Neural cell (in vitro differentiated cells): ENCODE measurements at regions not wholly inside any gene's neighbourhood (a gene's known extent, or its start where the extent isn't known, plus 50 kb on each side); places are given as distances from the start of the nearest gene placed in this dataset.

Experiments
- H2AFZ ChIP-seq: fragments of 200-600, 300-800 bp; sonication (generic), shearing (Covaris generic); 2 replicates; pipeline ENCODE4 v1.6.0; 2014; ENCODE audit warnings: low read depth, mild to moderate bottlenecking, antibody characterized with exemption, low read length, moderate library complexity
- H3F3A ChIP-seq: fragments of 200-600 bp; shearing (Covaris generic); 2 replicates; pipeline ENCODE4 v1.6.1; 2016; ENCODE audit warnings: mild to moderate bottlenecking, moderate library complexity, mixed read lengths, antibody characterized with exemption, low read length; ENCODE audit not compliant: insufficient read depth, poor library complexity, severe bottlenecking
- H3K27ac ChIP-seq: fragments of 200-600, 300-800 bp; sonication (generic), shearing (Covaris generic); 2 replicates; pipeline ENCODE4 v1.5.1; 2014; ENCODE audit warnings: mild to moderate bottlenecking, low read length, moderate library complexity
- H3K27me3 ChIP-seq: fragments of 300-800, 200-600 bp; sonication (generic), shearing (Covaris generic); 2 replicates; pipeline ENCODE4 v1.6.0; 2014; ENCODE audit warnings: mild to moderate bottlenecking, low read depth, low read length, moderate library complexity; ENCODE audit not compliant: insufficient read depth
- H3K36me3 ChIP-seq: fragments of 300-800, 200-600 bp; sonication (generic), shearing (Covaris generic); 2 replicates; pipeline ENCODE4 v1.5.1; 2014; ENCODE audit warnings: mild to moderate bottlenecking, antibody characterized with exemption, low read length, moderate library complexity; ENCODE audit not compliant: insufficient read depth
- H3K4me2 ChIP-seq: fragments of 300-800, 200-600 bp; sonication (generic), shearing (Covaris generic); 2 replicates; pipeline ENCODE4 v1.6.0; 2014; ENCODE audit warnings: mild to moderate bottlenecking, low read length
- H3K4me3 ChIP-seq: fragments of 300-800, 200-600 bp; sonication (generic), shearing (Covaris generic); 2 replicates; pipeline ENCODE4 v1.5.1; 2014; ENCODE audit warnings: mild to moderate bottlenecking, low read length, moderate library complexity
- H3K79me2 ChIP-seq: fragments of 200-600 bp; shearing (Covaris generic); replicated peaks from 2 replicates; pipeline ENCODE4 v1.6.0; 2014; ENCODE audit warnings: mild to moderate bottlenecking, low read length, moderate library complexity; ENCODE audit not compliant: insufficient read depth
- H3K9ac ChIP-seq: fragments of 300-800, 200-600 bp; sonication (generic), shearing (Covaris generic); 2 replicates; pipeline ENCODE4 v1.6.1; 2016; ENCODE audit warnings: mild to moderate bottlenecking, low read length, mixed read lengths
- H3K9me2 ChIP-seq: fragments of 200-600 bp; shearing (Covaris generic); 2 replicates; pipeline ENCODE4 v1.6.1; 2016; ENCODE audit warnings: mild to moderate bottlenecking, low read length, mixed read lengths; ENCODE audit not compliant: insufficient read depth
- H3K9me3 ChIP-seq: fragments of 200-600, 300-800 bp; sonication (generic), shearing (Covaris generic); 2 replicates; pipeline ENCODE4 v1.6.1; 2016; ENCODE audit warnings: mild to moderate bottlenecking, mixed run types, low read length, moderate library complexity, mixed read lengths
- H4K20me1 ChIP-seq: fragments of 200-600 bp; shearing (Covaris generic); 2 replicates; pipeline ENCODE4 v1.6.1; 2016; ENCODE audit warnings: mild to moderate bottlenecking, mixed run types; ENCODE audit not compliant: insufficient read depth
- EP300 ChIP-seq: fragments of 450-650 bp; conservative IDR thresholded peaks from 2 replicates; pipeline ENCODE4 v1.6.1; 2014; ENCODE audit warnings: antibody characterized with exemption, mild to moderate bottlenecking, moderate library complexity; ENCODE audit not compliant: poor library complexity, severe bottlenecking
- EZH2 ChIP-seq: fragments of 200-600, 300-800 bp; shearing (Covaris generic), sonication (generic); IDR thresholded peaks from 2 replicates; pipeline ENCODE4 v1.6.1; 2014; ENCODE audit warnings: antibody characterized with exemption, low read length, borderline replicate concordance, mild to moderate bottlenecking; ENCODE audit not compliant: insufficient read depth, poor library complexity, severe bottlenecking
- MXI1 ChIP-seq: fragments of 450-650 bp; conservative IDR thresholded peaks from 2 replicates; pipeline ENCODE4 v1.6.1; 2014; ENCODE audit warnings: antibody characterized with exemption, mild to moderate bottlenecking; ENCODE audit not compliant: poor library complexity, severe bottlenecking
- POLR2AphosphoS5 ChIP-seq: IDR thresholded peaks from 2 replicates; pipeline ENCODE4 v1.6.1; 2012
- RAD21 ChIP-seq: fragments of 450-650 bp; conservative IDR thresholded peaks from 2 replicates; pipeline ENCODE4 v1.6.1; 2014; ENCODE audit warnings: antibody characterized with exemption, mild to moderate bottlenecking, moderate library complexity
- REST ChIP-seq: IDR thresholded peaks from 2 replicates; pipeline ENCODE4 v1.6.1; 2012; ENCODE audit warnings: borderline replicate concordance
- SMC3 ChIP-seq: fragments of 450-650 bp; conservative IDR thresholded peaks from 2 replicates; pipeline ENCODE4 v1.6.1; 2014; ENCODE audit warnings: antibody characterized with exemption, mild to moderate bottlenecking, moderate library complexity; ENCODE audit not compliant: poor library complexity
- TAF1 ChIP-seq: IDR thresholded peaks from 2 replicates; pipeline ENCODE4 v1.6.1; 2012; ENCODE audit warnings: low read depth
- TF ChIP-seq, protein P1 (sequence below): fragments of 450-650 bp; IDR thresholded peaks from 2 replicates; pipeline ENCODE4 v1.5.1; 2014; ENCODE audit warnings: antibody characterized with exemption, mild to moderate bottlenecking, moderate library complexity; ENCODE audit not compliant: poor library complexity, severe bottlenecking

GRCh38 chr1:214126697-214127146 is 138.9 kb downstream of the PROX1 start:
- no peaks in the 10 kb centered on the region for H4K20me1 ChIP-seq
- no peaks in the 10 kb centered on the region for H3K36me3 ChIP-seq
- H3K27me3 ChIP-seq = no peaks in the 10 kb centered on the region
- H3K9me3 ChIP-seq = no peaks in the 10 kb centered on the region
- H3K4me3 ChIP-seq = no peak overlapping the region
- H3K79me2 ChIP-seq = no peaks in the 10 kb centered on the region
- no peak for TF ChIP-seq EP300
- TF ChIP-seq REST = no peak
- no peak for TF ChIP-seq TAF1
- TF ChIP-seq EZH2 = no peak
- TF ChIP-seq MXI1 = no peak
- no peak for TF ChIP-seq SMC3
- TF ChIP-seq, protein P1, sequence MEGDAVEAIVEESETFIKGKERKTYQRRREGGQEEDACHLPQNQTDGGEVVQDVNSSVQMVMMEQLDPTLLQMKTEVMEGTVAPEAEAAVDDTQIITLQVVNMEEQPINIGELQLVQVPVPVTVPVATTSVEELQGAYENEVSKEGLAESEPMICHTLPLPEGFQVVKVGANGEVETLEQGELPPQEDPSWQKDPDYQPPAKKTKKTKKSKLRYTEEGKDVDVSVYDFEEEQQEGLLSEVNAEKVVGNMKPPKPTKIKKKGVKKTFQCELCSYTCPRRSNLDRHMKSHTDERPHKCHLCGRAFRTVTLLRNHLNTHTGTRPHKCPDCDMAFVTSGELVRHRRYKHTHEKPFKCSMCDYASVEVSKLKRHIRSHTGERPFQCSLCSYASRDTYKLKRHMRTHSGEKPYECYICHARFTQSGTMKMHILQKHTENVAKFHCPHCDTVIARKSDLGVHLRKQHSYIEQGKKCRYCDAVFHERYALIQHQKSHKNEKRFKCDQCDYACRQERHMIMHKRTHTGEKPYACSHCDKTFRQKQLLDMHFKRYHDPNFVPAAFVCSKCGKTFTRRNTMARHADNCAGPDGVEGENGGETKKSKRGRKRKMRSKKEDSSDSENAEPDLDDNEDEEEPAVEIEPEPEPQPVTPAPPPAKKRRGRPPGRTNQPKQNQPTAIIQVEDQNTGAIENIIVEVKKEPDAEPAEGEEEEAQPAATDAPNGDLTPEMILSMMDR = no peak
- no peak for TF ChIP-seq RAD21
- no peak for TF ChIP-seq POLR2AphosphoS5
- H3K4me2 ChIP-seq = no peak overlapping the region
- no peak overlapping the region for H3K27ac ChIP-seq
- H3K9me2 ChIP-seq = no peaks in the 10 kb centered on the region
- H2AFZ ChIP-seq = no peak overlapping the region
- no peak overlapping the region for H3K9ac ChIP-seq
- H3F3A ChIP-seq = no peaks in the 10 kb centered on the region

DNA sequence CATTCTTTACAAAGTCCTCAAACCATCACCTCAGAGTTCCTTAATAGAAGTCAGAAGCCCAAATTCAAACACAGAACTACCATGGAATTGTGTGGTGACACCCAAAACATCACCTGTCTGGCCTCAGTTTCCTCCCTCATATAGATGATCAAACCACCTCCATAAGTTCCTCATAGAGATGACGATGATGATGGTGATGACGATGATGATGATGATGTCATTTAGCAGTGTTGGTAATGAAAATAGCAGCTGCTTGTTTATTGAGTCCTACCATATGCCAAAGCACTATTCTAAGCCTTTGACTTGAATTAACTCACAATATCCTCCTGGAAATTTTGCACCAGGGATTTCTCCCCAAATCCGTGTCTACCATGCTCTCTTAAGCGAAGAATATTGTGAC is 139.9 kb downstream of the PROX1 start:
- no peak overlapping the region for H3K27ac ChIP-seq
- no peaks in the 10 kb centered on the region for H3K9me3 ChIP-seq
- TF ChIP-seq REST (no peak), POLR2AphosphoS5 (no peak)
- no peak overlapping the region for H2AFZ ChIP-seq
- H3K9ac ChIP-seq = no peak overlapping the region
- no peak overlapping the region for H3K4me3 ChIP-seq
- no peaks in the 10 kb centered on the region for H3K27me3 ChIP-seq
- H3K4me2 ChIP-seq = no peak overlapping the region
- H3K9me2 ChIP-seq = no peaks in the 10 kb centered on the region
- H3K36me3 ChIP-seq = no peaks in the 10 kb centered on the region
- no peaks in the 10 kb centered on the region for H3F3A ChIP-seq
- no peaks in the 10 kb centered on the region for H4K20me1 ChIP-seq
- no peaks in the 10 kb centered on the region for H3K79me2 ChIP-seq
